ENCODE measurements at regions not wholly inside any gene's neighbourhood (a gene's known extent, or its start where the extent isn't known, plus 50 kb on each side); places are given as distances from the start of the nearest gene placed in this dataset.
"Not testable (repeated sequence)": the region's sequence is repeated elsewhere in the genome, so short reads cannot be mapped to it uniquely, and the experiment has no call there.

GRCh38 chr14:65966188-65966587, 520.0 kb upstream of the CCDC196 start:
- no peak for DNase-seq (ENCODE audit: low spot score)

GRCh38 chr14:65972346-65972870, 513.8 kb upstream of the CCDC196 start:
- no peak for DNase-seq (ENCODE audit: low spot score)

- no peak for DNase-seq (ENCODE audit: low spot score)
Observed at GRCh38 chr14:65972891-65973290, 513.3 kb upstream of the CCDC196 start.

- DNase-seq (ENCODE audit: low spot score) = no peak
Observed at GRCh38 chr14:65975865-65976264, 510.3 kb upstream of the CCDC196 start.

- no peak for DNase-seq (ENCODE audit: low spot score)
Observed at GRCh38 chr14:65976761-65977404, 509.3 kb upstream of the CCDC196 start.

GRCh38 chr14:65981192-65981843, 504.9 kb upstream of the CCDC196 start:
- DNase-seq (ENCODE audit: low spot score) = no peak

- DNase-seq (ENCODE audit: low spot score) = no peak
Observed at GRCh38 chr14:65986041-65986440, 500.1 kb upstream of the CCDC196 start.

GRCh38 chr14:65989981-65990380, 496.2 kb upstream of the CCDC196 start:
- DNase-seq (ENCODE audit: low spot score) = no peak

GRCh38 chr14:65991104-65991503, 495.1 kb upstream of the CCDC196 start:
- peak; percentile 60 for DNase-seq (ENCODE audit: low spot score)

GRCh38 chr14:65991935-65992334, 494.2 kb upstream of the CCDC196 start:
- DNase-seq (ENCODE audit: low spot score) = peak; percentile 7

- DNase-seq (ENCODE audit: low spot score) = no peak
Observed at GRCh38 chr14:65993103-65993502, 493.1 kb upstream of the CCDC196 start.

- DNase-seq (ENCODE audit: low spot score) = no peak
Observed at GRCh38 chr14:65993996-65994395, 492.2 kb upstream of the CCDC196 start.

- DNase-seq (ENCODE audit: low spot score) = no peak
Observed at GRCh38 chr14:65997347-65997746, 488.8 kb upstream of the CCDC196 start.

GRCh38 chr14:65999865-66000264, 486.3 kb upstream of the CCDC196 start:
- DNase-seq (ENCODE audit: low spot score) = no peak

GRCh38 chr14:66000766-66001165, 485.4 kb upstream of the CCDC196 start:
- no peak for DNase-seq (ENCODE audit: low spot score)

GRCh38 chr14:66001356-66001755, 484.8 kb upstream of the CCDC196 start:
- no peak for DNase-seq (ENCODE audit: low spot score)

GRCh38 chr14:66003082-66003730, 483.0 kb upstream of the CCDC196 start:
- no peak for DNase-seq (ENCODE audit: low spot score)

- DNase-seq (ENCODE audit: low spot score) = no peak
Observed at GRCh38 chr14:66005900-66006434, 480.2 kb upstream of the CCDC196 start.

GRCh38 chr14:66008631-66009030, 477.5 kb upstream of the CCDC196 start:
- peak; percentile 62 for DNase-seq (ENCODE audit: low spot score)

GRCh38 chr14:66009089-66009488, 477.1 kb upstream of the CCDC196 start:
- DNase-seq (ENCODE audit: low spot score) = no peak

- DNase-seq (ENCODE audit: low spot score) = no peak
Observed at GRCh38 chr14:66010695-66011094, 475.5 kb upstream of the CCDC196 start.

- no peak for DNase-seq (ENCODE audit: low spot score)
Observed at GRCh38 chr14:66011855-66012254, 474.3 kb upstream of the CCDC196 start.

- DNase-seq (ENCODE audit: low spot score) = not testable (repeated sequence)
Observed at GRCh38 chr14:66013607-66014006, 472.6 kb upstream of the CCDC196 start.
